ENCODE measurements at regions not wholly inside any gene's neighbourhood (a gene's known extent, or its start where the extent isn't known, plus 50 kb on each side); places are given as distances from the start of the nearest gene placed in this dataset.

DNA sequence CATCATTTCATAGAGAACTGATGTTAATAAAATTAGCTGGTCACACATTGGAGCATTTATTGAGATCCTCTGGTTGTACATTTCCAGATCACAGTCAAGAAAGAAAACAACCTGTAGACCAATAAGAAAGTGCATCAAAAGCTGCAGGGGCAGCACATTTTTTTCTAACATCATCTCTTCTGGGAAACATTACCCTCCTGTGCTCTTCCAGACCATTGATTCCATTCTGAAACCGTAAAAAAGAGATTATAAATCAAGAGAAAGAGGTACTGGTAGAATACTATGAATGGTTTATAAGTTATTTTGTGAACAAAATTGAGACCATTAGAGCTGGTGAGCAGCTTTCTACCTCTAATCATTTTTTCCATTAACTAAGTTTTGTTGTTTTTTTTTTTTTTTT is 1548.2 kb upstream of the CELF4 start:
- DNase-seq, result no peak

GRCh38 chr18:39105104-39105503 is 1539.5 kb upstream of the CELF4 start:
- no peak for DNase-seq

DNA sequence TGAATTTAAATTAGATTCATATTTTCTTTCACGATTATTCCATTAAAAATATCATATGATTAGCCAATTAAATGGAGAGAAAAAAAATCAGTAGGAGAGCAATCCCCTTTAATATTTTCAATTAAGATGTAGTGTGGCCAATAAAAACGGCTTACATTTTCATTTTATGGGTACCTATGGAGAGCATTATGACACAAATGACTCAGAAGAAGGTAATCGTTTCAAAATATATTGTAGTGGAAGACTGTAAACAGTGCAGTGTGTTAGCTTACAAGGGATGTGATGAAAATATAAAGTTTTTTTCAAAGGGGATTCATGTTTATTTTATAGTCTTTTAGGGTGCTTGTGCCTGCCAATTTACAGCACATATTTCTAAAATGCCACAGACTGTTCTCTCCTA is 1507.4 kb upstream of the CELF4 start:
- no peak for DNase-seq

DNA sequence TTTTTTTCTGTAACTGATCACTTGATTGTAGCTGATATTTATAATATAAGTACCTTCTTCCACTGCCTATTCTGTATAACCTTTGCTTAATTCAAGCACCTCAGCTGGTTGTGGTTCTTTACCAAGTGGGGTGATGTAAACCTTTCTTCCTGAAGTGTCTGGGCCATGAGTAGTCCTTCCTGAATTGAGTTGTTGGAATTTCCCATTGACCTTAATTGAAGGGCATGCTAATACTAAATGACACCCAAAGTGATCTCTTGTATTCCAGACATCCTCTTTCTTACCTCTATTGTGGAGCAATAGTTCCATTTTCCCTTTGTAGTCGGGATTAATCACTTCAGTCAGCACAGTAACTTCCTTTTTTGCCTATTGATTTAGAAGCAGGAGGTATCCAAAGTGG is 1496.8 kb upstream of the CELF4 start:
- DNase-seq, result no peak

DNA sequence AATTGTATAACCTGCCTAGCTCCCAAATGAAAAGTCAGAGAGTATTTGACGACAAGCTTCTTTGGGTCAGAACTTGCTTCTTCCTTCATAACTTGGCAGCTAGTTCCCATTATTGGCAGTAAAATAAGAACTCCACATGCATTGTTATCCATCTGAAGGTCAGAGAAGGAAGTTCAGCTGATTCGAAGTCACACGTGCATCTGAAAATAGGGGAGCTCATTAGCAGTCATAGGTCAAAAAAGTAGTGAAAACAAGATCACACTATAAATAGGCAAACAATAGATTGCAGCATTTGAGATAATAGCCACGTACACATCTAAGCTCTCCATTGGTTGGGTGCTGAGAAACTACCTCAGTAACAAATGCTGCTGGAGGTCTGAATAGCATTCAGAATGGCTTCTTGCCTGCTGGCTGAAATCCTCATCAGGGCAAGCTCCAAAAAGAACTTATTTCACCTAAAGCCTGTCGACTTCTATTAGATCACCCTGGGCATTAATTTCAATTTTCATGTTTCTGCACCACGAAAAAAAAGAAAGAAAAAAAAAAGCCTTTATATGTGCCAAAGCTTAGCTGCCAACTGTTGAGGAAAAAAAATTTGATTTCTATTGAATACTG is 1492.9 kb upstream of the CELF4 start:
- no peak for DNase-seq

DNA sequence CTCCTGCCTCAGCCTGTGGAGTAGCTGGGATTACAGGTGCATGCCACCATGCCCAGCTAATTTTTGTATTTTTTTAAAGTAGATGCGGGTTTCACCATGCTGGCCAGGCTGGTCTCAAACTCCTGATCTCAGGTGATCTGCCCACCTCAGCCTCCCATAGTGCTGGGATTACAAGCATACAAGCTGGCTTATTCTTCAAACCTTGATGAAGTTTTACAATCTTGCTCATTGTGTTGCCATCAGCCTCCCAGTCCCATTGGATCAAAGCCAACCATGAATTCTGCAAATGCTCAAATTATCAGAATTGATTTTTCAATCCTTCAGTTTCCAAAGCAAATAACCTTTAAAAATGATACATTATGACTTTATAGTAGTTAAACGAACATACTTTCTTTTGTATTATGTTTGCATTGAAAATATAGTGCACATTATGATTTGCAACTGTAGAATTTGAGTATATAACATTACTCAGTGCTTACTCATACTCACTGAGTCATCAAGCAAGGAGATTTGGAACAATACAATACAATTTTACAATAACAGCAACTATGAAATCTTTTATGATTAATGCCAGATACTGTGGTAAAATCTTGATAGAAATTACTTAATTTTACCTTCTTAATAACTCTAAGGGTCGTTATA is 1491.9 kb upstream of the CELF4 start:
- no peak for DNase-seq

DNA sequence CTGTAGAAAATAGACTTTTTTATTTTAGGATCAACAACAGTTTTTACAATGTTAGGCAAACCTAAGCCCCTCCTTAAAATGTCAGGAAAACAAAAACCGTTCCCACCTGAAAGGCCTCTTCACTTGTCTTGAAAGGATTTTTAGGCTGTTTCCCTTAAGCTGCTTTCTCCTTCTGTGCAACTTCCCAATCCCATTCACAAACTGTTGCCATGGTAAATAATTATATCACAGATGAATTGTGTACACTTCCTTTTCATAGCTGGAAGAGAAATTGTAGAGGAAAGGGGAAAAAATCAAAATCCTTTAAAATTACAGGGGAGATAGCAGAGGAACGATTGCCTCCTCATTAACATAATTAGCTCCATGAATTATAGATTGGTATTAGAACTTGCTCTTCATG is 1488.0 kb upstream of the CELF4 start:
- no peak for DNase-seq

GRCh38 chr18:39051013-39051412 is 1485.4 kb upstream of the CELF4 start:
- no peak for DNase-seq

DNA sequence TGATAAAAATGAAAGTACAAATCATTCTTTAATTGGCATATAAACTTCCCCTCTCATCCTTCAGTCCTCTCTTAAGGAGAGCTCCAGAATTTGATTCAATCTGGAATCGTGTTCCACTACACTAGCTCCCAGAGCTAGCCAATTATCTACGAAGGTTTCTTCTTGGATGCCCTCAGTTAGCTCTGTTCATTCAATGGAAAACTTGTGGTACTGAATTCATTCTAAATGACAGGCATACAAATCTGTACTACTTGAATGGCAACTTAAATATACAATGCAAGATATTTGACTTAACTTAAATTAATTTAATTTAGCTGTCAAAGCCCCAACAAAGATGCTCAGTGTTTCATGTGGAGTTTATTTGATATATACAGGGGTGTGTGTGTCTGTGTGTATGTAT is 1474.2 kb upstream of the CELF4 start:
- no peak for DNase-seq

- no peak for DNase-seq
Observed at GRCh38 chr18:39037925-39038324, 1472.3 kb upstream of the CELF4 start.

- no peak for DNase-seq
Observed at GRCh38 chr18:39033312-39033711, 1467.7 kb upstream of the CELF4 start.

- no peak for DNase-seq
Observed at GRCh38 chr18:39031647-39032046, 1466.0 kb upstream of the CELF4 start.

GRCh38 chr18:39030124-39030655 is 1464.6 kb upstream of the CELF4 start:
- no peak for DNase-seq

- DNase-seq, result no peak
Observed at GRCh38 chr18:39025531-39025930, 1459.9 kb upstream of the CELF4 start.

- no peak for DNase-seq
Observed at GRCh38 chr18:39019989-39020388, 1454.4 kb upstream of the CELF4 start.

- DNase-seq, result no peak
Observed at GRCh38 chr18:39007031-39007902, 1441.7 kb upstream of the CELF4 start.

DNA sequence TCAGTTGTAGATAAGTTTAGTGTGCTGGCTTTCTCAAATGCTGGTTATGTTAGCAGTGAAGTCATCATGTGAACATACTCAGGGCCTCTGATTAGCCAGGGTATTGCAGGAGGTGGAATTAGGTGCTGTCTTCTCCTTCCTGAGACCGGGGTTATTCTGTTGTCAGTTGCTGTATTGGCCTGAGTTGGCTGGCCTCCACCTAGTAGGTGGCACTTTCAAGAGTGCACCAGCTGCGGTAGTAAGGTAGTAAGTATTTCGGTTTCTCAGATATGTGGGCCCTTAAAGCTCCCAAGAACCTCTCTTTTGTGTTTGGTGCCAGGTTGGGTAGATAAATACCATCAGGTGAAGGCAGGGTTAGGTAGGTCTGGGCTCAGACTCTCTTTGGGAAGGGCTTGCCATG is 1430.5 kb upstream of the CELF4 start:
- DNase-seq, result no peak

- DNase-seq, result no peak
Observed at GRCh38 chr18:38993342-38993741, 1427.7 kb upstream of the CELF4 start.

- DNase-seq, result no peak
Observed at GRCh38 chr18:38984968-38985367, 1419.4 kb upstream of the CELF4 start.

- DNase-seq, result no peak
Observed at GRCh38 chr18:38982072-38982471, 1416.5 kb upstream of the CELF4 start.

DNA sequence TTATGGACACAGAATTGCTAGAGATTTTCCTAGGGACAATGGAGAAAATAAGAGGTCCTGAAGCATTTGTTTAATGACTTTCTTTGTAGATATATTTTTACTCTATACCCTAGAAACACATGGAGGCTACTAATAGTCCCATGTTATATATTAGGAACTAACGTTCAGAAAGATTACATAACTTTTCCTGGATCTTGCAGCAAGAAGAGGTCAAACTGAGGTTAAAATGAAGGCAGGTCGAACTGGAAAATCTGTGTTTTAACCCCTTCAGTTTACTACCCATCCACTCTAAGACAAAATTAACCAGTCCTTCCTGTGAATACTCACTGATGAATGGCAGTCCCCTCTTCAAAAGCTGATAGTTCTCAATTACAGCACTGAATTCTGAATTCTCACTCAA is 1415.8 kb upstream of the CELF4 start:
- no peak for DNase-seq

DNA sequence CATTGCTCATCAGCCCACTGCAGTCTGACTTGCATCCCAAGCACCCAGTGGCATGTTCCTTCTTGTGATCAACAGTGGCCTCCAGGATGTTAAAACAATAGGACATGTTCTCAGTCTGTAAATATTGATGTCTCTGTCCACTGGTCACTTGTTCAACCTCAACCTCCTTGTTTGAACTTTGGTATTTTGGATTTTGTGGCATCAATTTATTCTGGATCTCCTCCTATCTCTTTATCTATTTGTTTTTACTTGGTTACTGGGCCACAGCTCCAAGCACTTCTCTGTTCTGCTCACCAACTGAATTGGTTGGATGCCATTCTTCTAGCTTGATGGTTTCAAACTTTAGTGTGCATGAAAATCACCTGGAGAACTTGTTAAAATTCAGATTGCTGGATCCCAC is 1414.8 kb upstream of the CELF4 start:
- DNase-seq, result no peak

DNA sequence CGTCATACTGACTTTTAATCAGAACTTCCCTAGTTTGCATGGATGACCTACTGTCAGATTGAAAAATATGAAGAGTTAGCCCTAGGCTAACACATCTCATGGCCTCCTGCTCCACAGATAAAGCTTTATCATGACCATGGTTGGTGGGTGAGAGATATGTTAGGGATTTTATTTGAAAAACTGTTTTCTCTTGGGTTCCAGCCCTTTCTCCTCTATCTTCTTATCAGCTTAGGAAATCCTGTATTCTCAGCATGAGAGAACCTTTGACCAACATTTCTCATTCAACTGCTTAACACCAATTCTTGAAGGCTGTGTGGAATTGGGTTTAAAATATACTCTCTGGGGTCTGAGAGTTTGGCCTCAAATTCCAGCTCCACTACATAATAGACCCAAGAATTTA is 1407.0 kb upstream of the CELF4 start:
- no peak for DNase-seq

DNA sequence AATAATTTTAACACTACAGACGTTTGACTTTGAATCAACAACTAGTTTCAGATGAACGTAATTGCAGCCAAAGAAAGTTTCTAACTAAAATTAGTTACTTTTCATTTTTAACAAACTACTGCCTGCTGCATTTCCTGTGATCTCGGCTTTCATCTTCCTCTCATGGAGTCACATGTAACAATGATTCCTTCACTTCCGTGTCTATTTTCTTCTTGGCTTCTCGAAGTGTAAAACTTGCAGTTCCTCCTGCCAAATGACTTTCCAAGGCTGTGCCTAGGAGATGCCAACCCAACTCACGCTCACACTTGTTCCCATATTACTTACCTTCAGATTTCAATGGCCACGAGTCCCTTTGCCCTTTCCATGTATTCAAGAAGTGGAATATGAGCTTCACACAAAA is 1406.3 kb upstream of the CELF4 start:
- no peak for DNase-seq

All from CD4-positive, alpha-beta T cell treated with Interleukin-17A for 4 hours (primary cell).